HG03039 (cell line): ENCODE measurements at regions not wholly inside any gene's neighbourhood (a gene's known extent, or its start where the extent isn't known, plus 50 kb on each side); places are given as distances from the start of the nearest gene placed in this dataset.

Source experiments
- ATAC-seq: cut with Tn5 transposase; IDR thresholded peaks from one replicate; pipeline ENCODE4 v1.9.1; 2021; ENCODE audit warnings: mild to moderate bottlenecking, moderate library complexity; ENCODE audit not compliant: unreplicated experiment

- no peak for ATAC-seq
Measured at GRCh38 chr6:137277971-137278637, 58.9 kb upstream of the IFNGR1 start.

GRCh38 chr6:137272403-137272802 lies 53.2 kb upstream of the IFNGR1 start:
- ATAC-seq, result no peak

- no peak for ATAC-seq
Measured at GRCh38 chr6:137271245-137272183, 52.3 kb upstream of the IFNGR1 start.

- ATAC-seq, result no peak
Measured at GRCh38 chr6:137269803-137270202, 50.6 kb upstream of the IFNGR1 start.

- ATAC-seq, result no peak
Measured at GRCh38 chr6:137269347-137269746, 50.2 kb upstream of the IFNGR1 start.
